GM12878 (cell line): ENCODE measurements at regions not wholly inside any gene's neighbourhood (a gene's known extent, or its start where the extent isn't known, plus 50 kb on each side); places are given as distances from the start of the nearest gene placed in this dataset.

Experiments
- ATAC-seq: fragments of 200-7000 bp; cut with Tn5 transposase; 3 replicates; pipeline ENCODE4 v1.9.1; 2020; ENCODE audit warnings: mild to moderate bottlenecking, moderate library complexity
- BruUV-seq: library from RNA; stranded (reverse); fragments of 400-500 nt; replicated peaks from 2 replicates; lab custom pipeline; 2021; lab: Mats Ljungman, UMichigan
- CTCF ChIA-PET: fragments of 300-600 bp; sonication (Branson Sonifier 250); formaldehyde crosslinking; extraction: SDS; loops from one replicate; lab custom pipeline; 2021; ENCODE audit warnings: inconsistent platforms; lab: Yijun Ruan, JAX
- POLR2A ChIA-PET: fragments of 350-600 bp; formaldehyde crosslinking; extraction: SDS; loops from one replicate; lab custom pipeline; 2021; ENCODE audit warnings: inconsistent platforms; lab: Charles Lee
- RAD21 ChIA-PET: fragments of 300-600 bp; sonication (Branson Sonifier 250); formaldehyde crosslinking; loops from one replicate; lab custom pipeline; 2023; ENCODE audit warnings: antibody characterized with exemption; ENCODE audit not compliant: unreplicated experiment; lab: Charles Lee
- SMC1A ChIA-PET: fragments of 300-600 bp; sonication (Branson Sonifier 250); formaldehyde crosslinking; loops from one replicate; lab custom pipeline; 2023; ENCODE audit not compliant: unreplicated experiment, uncharacterized antibody; lab: Charles Lee
- DNase-seq: peaks from one replicate; pipeline ENCODE4 v3.0.0-alpha.2; 2011; ENCODE audit warnings: low read depth, low spot score
- FAIRE-seq: peaks from 3 replicates; lab custom pipeline; 2011; peaks lifted over from hg19 to GRCh38; lab: Jason Lieb, UNC
- H2AFZ ChIP-seq: 2 replicates; pipeline ENCODE4 v1.6.0; 2011; ENCODE audit warnings: low read depth, low read length, control low read depth; ENCODE audit not compliant: control insufficient read depth
- H3K27ac ChIP-seq: 2 replicates; pipeline ENCODE4 v1.5.1; 2011; ENCODE audit warnings: control low read depth; ENCODE audit not compliant: control insufficient read depth, insufficient read depth
- H3K27me3 ChIP-seq, 2 experiments: replicated peaks in 1 of 2; 2 replicates each; pipeline versions ENCODE4 v1.6.0 to v1.6.1; 2011; ENCODE audit warnings: low read length in 1 of 2; ENCODE audit not compliant: control insufficient read depth in 2 of 2, insufficient read depth in 2 of 2
- H3K36me3 ChIP-seq, 2 experiments: 2 replicates each; pipeline ENCODE4 v1.5.1; 2011; ENCODE audit warnings: low read length in 1 of 2; ENCODE audit not compliant: control insufficient read depth in 2 of 2, insufficient read depth in 2 of 2
- H3K4me1 ChIP-seq: 2 replicates; pipeline ENCODE4 v1.6.1; 2011; ENCODE audit warnings: mild to moderate bottlenecking, low read length, moderate library complexity, mixed read lengths; ENCODE audit not compliant: control insufficient read depth, insufficient read depth
- H3K4me2 ChIP-seq: 2 replicates; pipeline ENCODE4 v1.6.0; 2011; ENCODE audit warnings: control low read depth; ENCODE audit not compliant: control insufficient read depth, insufficient read depth
- H3K4me3 ChIP-seq: fragments of 200-600 bp; sonication (generic); 2 replicates; pipeline ENCODE4 v1.5.1; 2016
- H3K79me2 ChIP-seq: 2 replicates; pipeline ENCODE4 v1.6.0; 2011; ENCODE audit warnings: low read length; ENCODE audit not compliant: control insufficient read depth, insufficient read depth
- H3K9ac ChIP-seq: 2 replicates; pipeline ENCODE4 v1.8.0; 2011; ENCODE audit warnings: low read length, control low read depth, mixed read lengths; ENCODE audit not compliant: control insufficient read depth, insufficient read depth
- H3K9me3 ChIP-seq: replicated peaks from 3 replicates; pipeline ENCODE4 v1.5.1; 2011; ENCODE audit warnings: mild to moderate bottlenecking, low read length; ENCODE audit not compliant: control insufficient read depth, insufficient read depth
- H4K20me1 ChIP-seq: 2 replicates; pipeline ENCODE4 v1.6.0; 2011; ENCODE audit not compliant: control insufficient read depth, insufficient read depth
- ASH2L ChIP-seq: fragments of 300-600, 200-600 bp; sonication (generic); IDR thresholded peaks from 2 replicates; pipeline ENCODE4 v1.6.1; 2017; ENCODE audit warnings: low read depth, mild to moderate bottlenecking, borderline replicate concordance
- EP300 ChIP-seq, 2 experiments: fragments of 150-350 bp in 1 of 2; IDR thresholded peaks; 2 replicates each; pipeline ENCODE4 v1.6.1; 2011 to 2012; ENCODE audit warnings: low read depth in 2 of 2, low read length in 2 of 2, borderline replicate concordance in 1 of 2, improper control_type of control experiment in 1 of 2, inconsistent platforms in 1 of 2; ENCODE audit not compliant: control insufficient read depth in 1 of 2
- GABPA ChIP-seq: IDR thresholded peaks from 2 replicates; pipeline ENCODE4 v1.6.1; 2014; ENCODE audit warnings: antibody characterized with exemption, low read depth, mild to moderate bottlenecking, inconsistent platforms
- JUNB ChIP-seq: IDR thresholded peaks from 2 replicates; pipeline ENCODE4 v1.6.1; 2016; ENCODE audit warnings: antibody characterized with exemption, mild to moderate bottlenecking
- MYC ChIP-seq: IDR thresholded peaks from 2 replicates; pipeline ENCODE4 v1.6.1; 2011; ENCODE audit warnings: mild to moderate bottlenecking, low read length, moderate library complexity, inconsistent platforms; ENCODE audit not compliant: insufficient read depth, insufficient replicate concordance, insufficient read length, severe bottlenecking
- NFYA ChIP-seq: IDR thresholded peaks from 2 replicates; pipeline ENCODE4 v1.6.1; 2011; ENCODE audit warnings: low read depth, mild to moderate bottlenecking, low read length, improper control_type of control experiment, borderline replicate concordance
- RBBP5 ChIP-seq: fragments of 200-600 bp; sonication (generic); conservative IDR thresholded peaks from 2 replicates; pipeline ENCODE4 v1.6.1; 2016
- SIX5 ChIP-seq: IDR thresholded peaks from 2 replicates; pipeline ENCODE4 v1.6.1; 2011; ENCODE audit warnings: mild to moderate bottlenecking, low read depth, low read length, moderate library complexity; ENCODE audit not compliant: severe bottlenecking
- STAT3 ChIP-seq: IDR thresholded peaks from 2 replicates; pipeline ENCODE4 v1.6.1; 2011; ENCODE audit warnings: low read depth, low read length, improper control_type of control experiment
- TBL1XR1 ChIP-seq: IDR thresholded peaks from 2 replicates; pipeline ENCODE4 v1.6.1; 2012; ENCODE audit warnings: low read depth, low read length, improper control_type of control experiment
- TCF12 ChIP-seq: IDR thresholded peaks from 2 replicates; pipeline ENCODE4 v1.6.1; 2011; ENCODE audit warnings: low read depth, mild to moderate bottlenecking, low read length
- WGBS: methylation state at CpG from one replicate; pipeline ENCODE4 v1.1.6; 2016; ENCODE audit warnings: low lambda C conversion rate; ENCODE audit not compliant: insufficient replicate concordance, insufficient coverage; ENCODE audit errors: missing lambda C conversion rate; 5-methylcytosine and 5-hydroxymethylcytosine counted together
- in situ Hi-C: fragments of 300-500 bp; cut with MboI; formaldehyde crosslinking; loops from 9 replicates; pipeline ENCODE4 v1.14.3; 2018; ENCODE audit warnings: mixed read lengths
- intact Hi-C: fragments of 100-400 bp; cut with micrococcal nuclease; formaldehyde crosslinking; loops from one replicate; pipeline ENCODE4 v1.14.2; 2022; ENCODE audit not compliant: unreplicated experiment
- TF ChIP-seq, protein P1 (sequence below): fragments of 450-650 bp; IDR thresholded peaks from 2 replicates; pipeline ENCODE4 v1.6.1; 2017; ENCODE audit warnings: mild to moderate bottlenecking

DNA sequence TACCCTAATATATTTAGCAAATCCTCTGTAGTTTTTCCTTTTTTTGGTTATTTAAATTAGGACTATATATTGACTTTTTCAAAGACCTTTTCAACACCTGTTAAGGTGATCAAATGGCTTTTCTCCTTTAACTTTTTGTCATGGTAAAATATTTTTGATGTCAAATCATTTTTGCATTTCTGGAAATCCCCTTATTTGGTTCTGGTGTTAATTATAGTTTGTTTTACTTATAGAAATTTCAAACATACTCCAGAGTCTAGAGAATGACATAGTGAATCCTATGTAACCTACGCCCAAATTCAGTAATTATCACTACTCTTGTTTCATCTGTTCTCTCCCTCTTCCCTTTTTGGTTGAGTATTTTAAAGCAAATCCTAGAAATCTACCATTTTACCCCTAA, 121.3 kb upstream of the TBL1XR1 start:
- Histone ChIP-seq H3K27ac (peak overlapping the region; percentile 17; the same call in 1 of the 2 replicates), H3K27me3 (no peaks in the 10 kb centered on the region), H3K4me2 (0 out of 2 replicates have a peak overlapping the region, but pooled peaks have one; percentile 2), H2AFZ (no peak overlapping the region), H3K4me3 (no peak overlapping the region), H3K9ac (no peak overlapping the region), H3K79me2 (no peaks in the 10 kb centered on the region), H3K4me1 (peaks cover 21% of the 10 kb centered on the region), H3K36me3 (no peaks in the 10 kb centered on the region), H4K20me1 (no peaks in the 10 kb centered on the region), H3K9me3 (peaks cover 4% of the 10 kb centered on the region; the same call in 2 of the 3 replicates)
- BruUV-seq = no TSS peak
- CTCF ChIA-PET = interaction anchor here (0.6 kb wide), 1 partner anchor 535 kb away, joined by 3 read pairs; no protein-coding TSS in a partner anchor
- SMC1A ChIA-PET = no interaction called here
- intact Hi-C loops (loop anchor here (2.0 to 5.0 kb wide), 2 partner anchors 40 to 121 kb away; partner anchors contain the start of gene TBL1XR1), in situ Hi-C loops (no loop called here)
- TF ChIP-seq MYC (no peak), GABPA (no peak), ASH2L (no peak), STAT3 (no peak), RBBP5 (no peak), EP300 (IDR thresholded peaks at IDR 0.05; ENCODE audit: borderline replicate concordance in 1 of 2, control insufficient read depth in 1 of 2, low read depth in 2 of 2, low read length in 2 of 2) (no peak), TBL1XR1 (no peak), TCF12 (no peak), NFYA (no peak), SIX5 (no peak), JUNB (no peak)
- TF ChIP-seq, protein P1, sequence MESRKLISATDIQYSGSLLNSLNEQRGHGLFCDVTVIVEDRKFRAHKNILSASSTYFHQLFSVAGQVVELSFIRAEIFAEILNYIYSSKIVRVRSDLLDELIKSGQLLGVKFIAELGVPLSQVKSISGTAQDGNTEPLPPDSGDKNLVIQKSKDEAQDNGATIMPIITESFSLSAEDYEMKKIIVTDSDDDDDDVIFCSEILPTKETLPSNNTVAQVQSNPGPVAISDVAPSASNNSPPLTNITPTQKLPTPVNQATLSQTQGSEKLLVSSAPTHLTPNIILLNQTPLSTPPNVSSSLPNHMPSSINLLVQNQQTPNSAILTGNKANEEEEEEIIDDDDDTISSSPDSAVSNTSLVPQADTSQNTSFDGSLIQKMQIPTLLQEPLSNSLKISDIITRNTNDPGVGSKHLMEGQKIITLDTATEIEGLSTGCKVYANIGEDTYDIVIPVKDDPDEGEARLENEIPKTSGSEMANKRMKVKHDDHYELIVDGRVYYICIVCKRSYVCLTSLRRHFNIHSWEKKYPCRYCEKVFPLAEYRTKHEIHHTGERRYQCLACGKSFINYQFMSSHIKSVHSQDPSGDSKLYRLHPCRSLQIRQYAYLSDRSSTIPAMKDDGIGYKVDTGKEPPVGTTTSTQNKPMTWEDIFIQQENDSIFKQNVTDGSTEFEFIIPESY = no peak
- POLR2A ChIA-PET = no interaction called here
- WGBS = 89% methylated on average over 1 of the region's 1 CpG
- no peak for FAIRE-seq
- RAD21 ChIA-PET = no interaction called here
- DNase-seq = no peak
- peak; percentile 14; the same call in 1 of the 3 replicates for ATAC-seq
